ENCODE measurements at regions not wholly inside any gene's neighbourhood (a gene's known extent, or its start where the extent isn't known, plus 50 kb on each side); places are given as distances from the start of the nearest gene placed in this dataset.

DNA sequence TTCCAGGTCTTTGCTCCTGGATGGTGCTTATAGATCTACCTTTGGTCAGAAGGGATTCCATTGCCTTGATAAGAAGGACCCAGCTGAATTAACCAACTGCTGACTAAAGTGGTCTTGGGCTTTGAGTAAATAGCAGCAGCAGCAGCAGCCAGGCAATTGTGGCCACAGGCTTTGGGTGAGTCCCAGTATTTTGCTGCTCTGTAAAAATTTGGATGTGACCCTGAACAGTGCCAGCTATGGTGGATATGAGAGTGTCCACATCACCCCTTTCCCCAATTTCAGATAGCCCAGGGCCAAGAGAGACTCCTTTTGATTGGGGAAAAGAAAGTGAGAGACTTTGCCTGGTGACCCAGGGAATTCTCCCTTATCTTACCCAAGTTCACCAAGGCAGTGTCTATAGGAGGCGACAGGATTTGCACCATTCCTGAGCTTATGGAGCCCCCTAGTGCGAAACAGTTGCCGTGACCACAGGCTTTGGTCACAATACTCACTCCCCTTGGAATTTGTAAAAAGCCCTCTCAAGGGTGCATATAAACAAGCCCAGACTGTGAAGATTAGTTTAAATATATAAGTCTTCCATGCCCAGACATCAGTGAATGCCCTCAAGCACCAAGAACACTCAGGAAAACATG is 518.0 kb downstream of the TMA16 start:
- DNase-seq (ENCODE audit: low read depth): peak; percentile 65

GRCh38 chr4:164021947-164022346 is 527.5 kb downstream of the TMA16 start:
- TF ChIP-seq, protein P1, sequence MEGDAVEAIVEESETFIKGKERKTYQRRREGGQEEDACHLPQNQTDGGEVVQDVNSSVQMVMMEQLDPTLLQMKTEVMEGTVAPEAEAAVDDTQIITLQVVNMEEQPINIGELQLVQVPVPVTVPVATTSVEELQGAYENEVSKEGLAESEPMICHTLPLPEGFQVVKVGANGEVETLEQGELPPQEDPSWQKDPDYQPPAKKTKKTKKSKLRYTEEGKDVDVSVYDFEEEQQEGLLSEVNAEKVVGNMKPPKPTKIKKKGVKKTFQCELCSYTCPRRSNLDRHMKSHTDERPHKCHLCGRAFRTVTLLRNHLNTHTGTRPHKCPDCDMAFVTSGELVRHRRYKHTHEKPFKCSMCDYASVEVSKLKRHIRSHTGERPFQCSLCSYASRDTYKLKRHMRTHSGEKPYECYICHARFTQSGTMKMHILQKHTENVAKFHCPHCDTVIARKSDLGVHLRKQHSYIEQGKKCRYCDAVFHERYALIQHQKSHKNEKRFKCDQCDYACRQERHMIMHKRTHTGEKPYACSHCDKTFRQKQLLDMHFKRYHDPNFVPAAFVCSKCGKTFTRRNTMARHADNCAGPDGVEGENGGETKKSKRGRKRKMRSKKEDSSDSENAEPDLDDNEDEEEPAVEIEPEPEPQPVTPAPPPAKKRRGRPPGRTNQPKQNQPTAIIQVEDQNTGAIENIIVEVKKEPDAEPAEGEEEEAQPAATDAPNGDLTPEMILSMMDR (IDR thresholded peaks at IDR 0.05; ENCODE audit: insufficient read depth, low read depth, low read length, missing control alignments): no peak

More for the DNA sequence above, 518.0 kb downstream of the TMA16 start:
- no peak overlapping the region for H3K4me3 ChIP-seq (ENCODE audit: low read length)
- TF ChIP-seq, protein P1 (IDR thresholded peaks at IDR 0.05; ENCODE audit: insufficient read depth, low read depth, low read length, missing control alignments): peak; percentile 76

DNA sequence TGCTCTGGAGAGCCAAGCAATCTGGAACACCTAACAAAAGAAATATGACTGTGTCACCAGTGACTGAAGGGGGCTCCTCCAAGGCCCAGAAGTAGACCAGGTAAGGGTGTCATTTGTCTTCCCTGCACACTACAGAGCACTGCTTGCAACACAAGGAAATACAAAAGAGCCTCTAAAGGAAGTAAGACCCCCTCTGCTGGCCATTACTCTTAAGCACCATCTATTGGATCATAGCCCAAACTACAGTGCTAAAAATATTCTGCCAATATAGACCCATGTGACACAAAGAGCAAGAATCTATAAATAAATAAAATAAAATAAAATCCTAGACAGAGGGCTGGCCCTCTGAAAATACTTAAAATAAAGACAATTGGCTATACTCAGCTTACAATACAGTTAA is 528.7 kb downstream of the TMA16 start:
- no peak for DNase-seq (ENCODE audit: low read depth)
- no peak overlapping the region for H3K4me3 ChIP-seq (ENCODE audit: low read length)
- TF ChIP-seq, protein P1 (IDR thresholded peaks at IDR 0.05; ENCODE audit: insufficient read depth, low read depth, low read length, missing control alignments): no peak

More at GRCh38 chr4:164021947-164022346, 527.5 kb downstream of the TMA16 start:
- H3K4me3 ChIP-seq (ENCODE audit: low read length): no peak overlapping the region
- DNase-seq (ENCODE audit: low read depth): no peak

DNA sequence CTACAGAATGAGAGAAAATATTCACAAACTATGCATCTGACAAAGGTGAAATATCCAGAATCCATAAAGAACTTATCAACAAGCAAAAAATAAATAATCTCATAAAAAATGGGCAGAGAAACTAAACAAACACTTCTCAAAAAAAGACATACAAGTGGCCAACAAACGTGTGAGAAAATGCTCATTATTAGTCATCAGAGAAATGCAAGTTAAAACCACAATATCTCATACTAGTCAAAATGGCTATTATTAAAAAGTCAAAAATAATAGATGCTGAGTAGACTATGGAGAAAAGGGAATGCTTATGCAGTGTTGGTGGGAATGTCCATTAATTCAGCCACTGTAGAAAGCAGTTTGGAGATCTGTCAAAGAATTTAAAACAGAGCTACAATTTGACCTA is 533.3 kb downstream of the TMA16 start:
- TF ChIP-seq, protein P1 (IDR thresholded peaks at IDR 0.05; ENCODE audit: insufficient read depth, low read depth, low read length, missing control alignments): no peak
- no peak overlapping the region for H3K4me3 ChIP-seq (ENCODE audit: low read length)
- DNase-seq (ENCODE audit: low read depth): no peak

DNA sequence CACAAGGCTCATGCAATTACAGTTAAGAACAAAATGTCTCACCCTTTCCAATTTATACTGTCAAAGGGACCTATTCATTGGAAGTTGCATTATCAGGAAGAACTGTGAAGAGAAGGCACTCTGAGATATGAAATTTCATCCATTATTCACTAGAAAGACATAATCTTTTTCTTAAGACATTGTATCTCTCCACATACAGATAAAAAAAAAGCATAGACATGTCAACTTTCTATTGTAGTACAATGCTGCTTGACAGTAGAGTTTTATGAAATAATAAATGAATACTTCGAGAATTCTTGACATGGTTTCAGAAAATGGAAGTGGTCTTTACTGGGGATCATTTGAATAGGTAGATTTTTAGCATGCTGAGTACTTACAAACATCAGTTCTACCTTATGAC is 545.0 kb downstream of the TMA16 start:
- TF ChIP-seq, protein P1 (IDR thresholded peaks at IDR 0.05; ENCODE audit: insufficient read depth, low read depth, low read length, missing control alignments): peak; percentile 11
- no peak for DNase-seq (ENCODE audit: low read depth)

GRCh38 chr4:164056426-164057142 is 562.1 kb downstream of the TMA16 start:
- TF ChIP-seq, protein P1 (IDR thresholded peaks at IDR 0.05; ENCODE audit: insufficient read depth, low read depth, low read length, missing control alignments): no peak
- peak; percentile 4 for DNase-seq (ENCODE audit: low read depth)
- no peak overlapping the region for H3K4me3 ChIP-seq (ENCODE audit: low read length)

More for the DNA sequence above, 545.0 kb downstream of the TMA16 start:
- H3K4me3 ChIP-seq (ENCODE audit: low read length): no peak overlapping the region
